ENCODE measurements at regions not wholly inside any gene's neighbourhood (a gene's known extent, or its start where the extent isn't known, plus 50 kb on each side); places are given as distances from the start of the nearest gene placed in this dataset.
"Not testable (repeated sequence)": the region's sequence is repeated elsewhere in the genome, so short reads cannot be mapped to it uniquely, and the experiment has no call there.

GRCh38 chr17:34475296-34475695 lies 104.1 kb upstream of the TMEM132E start:
- no peaks in the 10 kb centered on the region for H3K4me1 ChIP-seq (ENCODE audit: control insufficient read depth, extremely low read depth, insufficient read depth, low read length)
- H3K9me3 ChIP-seq (ENCODE audit: control insufficient read depth, insufficient read depth, low read depth, low read length): no peaks in the 10 kb centered on the region
- no peak for TF ChIP-seq CTCF (conservative IDR thresholded peaks at IDR 0.05 in 1 of 2, IDR thresholded peaks at IDR 0.05 in 1 of 2; ENCODE audit: low read depth in 1 of 2, low read length in 2 of 2)
- TF ChIP-seq EZH2 (IDR thresholded peaks at IDR 0.05; ENCODE audit: low read length, missing control alignments): no peak
- no peak for DNase-seq (ENCODE audit: low read depth in 2 of 2)
- H3K36me3 ChIP-seq (ENCODE audit: control insufficient read depth, insufficient read depth, low read length): no peaks in the 10 kb centered on the region
- no peaks in the 10 kb centered on the region for H3K79me2 ChIP-seq (ENCODE audit: control insufficient read depth, insufficient read depth, low read length)
- no peak overlapping the region for H3K4me3 ChIP-seq (replicated peaks in 1 of 4; ENCODE audit: control extremely low read depth in 1 of 4, insufficient read depth in 1 of 4, low read depth in 3 of 4, low read length in 4 of 4)
- no peak overlapping the region for H3K9ac ChIP-seq (ENCODE audit: insufficient read depth, low read length)
- no peak overlapping the region for H3K27ac ChIP-seq (ENCODE audit: insufficient read depth, low read length)
- H3K4me2 ChIP-seq (ENCODE audit: extremely low read depth, insufficient read depth, low read length): no peak overlapping the region
- no peaks in the 10 kb centered on the region for H4K20me1 ChIP-seq (ENCODE audit: control insufficient read depth, extremely low read depth, insufficient read depth, low read length)
- H3K27me3 ChIP-seq (ENCODE audit: control insufficient read depth, insufficient read depth, low read length): no peaks in the 10 kb centered on the region
- no peak overlapping the region for H2AFZ ChIP-seq (ENCODE audit: low read length)

- Histone ChIP-seq H3K4me1 (ENCODE audit: control insufficient read depth, extremely low read depth, insufficient read depth, low read length) (no peaks in the 10 kb centered on the region), H4K20me1 (ENCODE audit: control insufficient read depth, extremely low read depth, insufficient read depth, low read length) (no peaks in the 10 kb centered on the region), H3K4me3 (replicated peaks in 1 of 4; ENCODE audit: control extremely low read depth in 1 of 4, insufficient read depth in 1 of 4, low read depth in 3 of 4, low read length in 4 of 4) (no peak overlapping the region), H3K9ac (ENCODE audit: insufficient read depth, low read length) (no peak overlapping the region), H3K36me3 (ENCODE audit: control insufficient read depth, insufficient read depth, low read length) (no peaks in the 10 kb centered on the region), H2AFZ (ENCODE audit: low read length) (no peak overlapping the region), H3K4me2 (ENCODE audit: extremely low read depth, insufficient read depth, low read length) (no peak overlapping the region), H3K27ac (ENCODE audit: insufficient read depth, low read length) (no peak overlapping the region), H3K27me3 (ENCODE audit: control insufficient read depth, insufficient read depth, low read length) (no peaks in the 10 kb centered on the region), H3K9me3 (ENCODE audit: control insufficient read depth, insufficient read depth, low read depth, low read length) (no peaks in the 10 kb centered on the region), H3K79me2 (ENCODE audit: control insufficient read depth, insufficient read depth, low read length) (no peaks in the 10 kb centered on the region)
- DNase-seq (ENCODE audit: low read depth in 2 of 2): no peak
- TF ChIP-seq CTCF (conservative IDR thresholded peaks at IDR 0.05 in 1 of 2, IDR thresholded peaks at IDR 0.05 in 1 of 2; ENCODE audit: low read depth in 1 of 2, low read length in 2 of 2) (no peak), EZH2 (IDR thresholded peaks at IDR 0.05; ENCODE audit: low read length, missing control alignments) (no peak)
Measured at GRCh38 chr17:34474706-34475105, 104.7 kb upstream of the TMEM132E start.

- H3K4me1 ChIP-seq (ENCODE audit: control insufficient read depth, extremely low read depth, insufficient read depth, low read length): no peaks in the 10 kb centered on the region
- H3K9me3 ChIP-seq (ENCODE audit: control insufficient read depth, insufficient read depth, low read depth, low read length): no peaks in the 10 kb centered on the region
- DNase-seq (ENCODE audit: low read depth in 2 of 2): no peak
- H4K20me1 ChIP-seq (ENCODE audit: control insufficient read depth, extremely low read depth, insufficient read depth, low read length): no peaks in the 10 kb centered on the region
- TF ChIP-seq CTCF (conservative IDR thresholded peaks at IDR 0.05 in 1 of 2, IDR thresholded peaks at IDR 0.05 in 1 of 2; ENCODE audit: low read depth in 1 of 2, low read length in 2 of 2) (no peak), EZH2 (IDR thresholded peaks at IDR 0.05; ENCODE audit: low read length, missing control alignments) (no peak)
- no peaks in the 10 kb centered on the region for H3K79me2 ChIP-seq (ENCODE audit: control insufficient read depth, insufficient read depth, low read length)
- no peaks in the 10 kb centered on the region for H3K36me3 ChIP-seq (ENCODE audit: control insufficient read depth, insufficient read depth, low read length)
- H3K27me3 ChIP-seq (ENCODE audit: control insufficient read depth, insufficient read depth, low read length): no peaks in the 10 kb centered on the region
- no peak overlapping the region for H3K4me2 ChIP-seq (ENCODE audit: extremely low read depth, insufficient read depth, low read length)
- no peak overlapping the region for H2AFZ ChIP-seq (ENCODE audit: low read length)
- no peak overlapping the region for H3K9ac ChIP-seq (ENCODE audit: insufficient read depth, low read length)
- no peak overlapping the region for H3K4me3 ChIP-seq (replicated peaks in 1 of 4; ENCODE audit: control extremely low read depth in 1 of 4, insufficient read depth in 1 of 4, low read depth in 3 of 4, low read length in 4 of 4)
- H3K27ac ChIP-seq (ENCODE audit: insufficient read depth, low read length): no peak overlapping the region
Measured at GRCh38 chr17:34472363-34472762, 107.0 kb upstream of the TMEM132E start.

GRCh38 chr17:34471278-34471677 lies 108.1 kb upstream of the TMEM132E start:
- H3K27ac ChIP-seq (ENCODE audit: insufficient read depth, low read length); H4K20me1 ChIP-seq (ENCODE audit: control insufficient read depth, extremely low read depth, insufficient read depth, low read length); H3K27me3 ChIP-seq (ENCODE audit: control insufficient read depth, insufficient read depth, low read length); H3K4me3 ChIP-seq (replicated peaks in 1 of 4; ENCODE audit: control extremely low read depth in 1 of 4, insufficient read depth in 1 of 4, low read depth in 3 of 4, low read length in 4 of 4); H2AFZ ChIP-seq (ENCODE audit: low read length); H3K9me3 ChIP-seq (ENCODE audit: control insufficient read depth, insufficient read depth, low read depth, low read length); H3K4me2 ChIP-seq (ENCODE audit: extremely low read depth, insufficient read depth, low read length); H3K79me2 ChIP-seq (ENCODE audit: control insufficient read depth, insufficient read depth, low read length); DNase-seq (ENCODE audit: low read depth in 2 of 2); H3K4me1 ChIP-seq (ENCODE audit: control insufficient read depth, extremely low read depth, insufficient read depth, low read length); H3K9ac ChIP-seq (ENCODE audit: insufficient read depth, low read length); H3K36me3 ChIP-seq (ENCODE audit: control insufficient read depth, insufficient read depth, low read length): not testable (repeated sequence)

All from fibroblast of lung (primary cell).